Activated CD8-positive, alpha-beta T cell treated with anti-CD3 and anti-CD28 coated beads, Interleukin-2, amount 10 ng/mL, durations not matched to agents 7 days and 5 days (primary cell): ENCODE measurements at regions not wholly inside any gene's neighbourhood (a gene's known extent, or its start where the extent isn't known, plus 50 kb on each side); places are given as distances from the start of the nearest gene placed in this dataset.

Experiments used
- ATAC-seq: fragments of 150-1000 bp; cut with Tn5 transposase; one replicate; pipeline ENCODE4 v1.10.0; 2021; ENCODE audit warnings: moderate library complexity
- CTCF ChIA-PET: fragments of 350-600 bp; sonication (Branson Sonifier 250); formaldehyde crosslinking; loops from one replicate; lab custom pipeline; 2021; ENCODE audit warnings: antibody characterized with exemption; lab: Charles Lee
- POLR2A ChIA-PET: fragments of 350-600 bp; sonication (Branson Sonifier 250); formaldehyde crosslinking; loops from one replicate; lab custom pipeline; 2021; ENCODE audit warnings: antibody characterized with exemption; lab: Charles Lee
- DNase-seq: peaks from one replicate; pipeline ENCODE4 v3.0.0-alpha.2; 2020
- H3K27ac Mint-ChIP-seq: one replicate; pipeline ENCODE4 v1.8.0; 2021; ENCODE audit warnings: mild to moderate bottlenecking, mixed read lengths
- H3K27me3 Mint-ChIP-seq: one replicate; pipeline ENCODE4 v1.8.0; 2021; ENCODE audit warnings: low read depth, mixed read lengths
- H3K36me3 Mint-ChIP-seq: one replicate; pipeline ENCODE4 v1.8.0; 2021; ENCODE audit warnings: low read depth, mixed read lengths
- H3K4me1 Mint-ChIP-seq: one replicate; pipeline ENCODE4 v1.8.0; 2021; ENCODE audit warnings: low read depth, mixed read lengths
- H3K4me3 Mint-ChIP-seq: one replicate; pipeline ENCODE4 v1.8.0; 2021; ENCODE audit warnings: mild to moderate bottlenecking, mixed read lengths
- H3K9me3 Mint-ChIP-seq: one replicate; pipeline ENCODE4 v1.8.0; 2022; ENCODE audit warnings: mixed read lengths; ENCODE audit not compliant: insufficient read depth

DNA sequence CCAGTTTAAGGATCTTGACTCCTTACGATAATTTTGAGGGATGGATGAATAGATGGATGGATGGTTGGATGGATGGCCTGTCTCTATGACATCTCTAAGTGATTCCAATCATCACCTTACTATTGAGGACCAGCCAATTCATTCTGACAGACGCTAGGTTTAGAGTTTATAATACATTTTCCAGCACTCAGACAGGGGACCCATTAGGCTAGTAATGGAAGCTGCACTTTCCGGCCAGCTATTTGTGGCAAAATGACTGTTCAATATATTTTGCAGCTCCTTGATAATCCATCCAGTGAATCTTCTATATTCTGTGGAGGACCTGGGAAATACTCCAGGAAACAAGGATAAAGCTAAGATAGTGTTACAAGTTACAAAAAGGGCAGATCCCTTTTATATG lies 262.9 kb downstream of the TDRD15 start:
- ChIA-PET POLR2A (no interaction called here), CTCF (no interaction called here)
- H3K4me3 Mint-ChIP-seq, result no peak overlapping the region
- no peaks in the 10 kb centered on the region for H3K36me3 Mint-ChIP-seq
- DNase-seq (no peak), ATAC-seq (no peak)
- H3K27ac Mint-ChIP-seq, result no peak overlapping the region
- no peaks in the 10 kb centered on the region for H3K9me3 Mint-ChIP-seq
- H3K4me1 Mint-ChIP-seq, result no peaks in the 10 kb centered on the region
- H3K27me3 Mint-ChIP-seq, result no peaks in the 10 kb centered on the region

GRCh38 chr2:21392649-21393048 lies 268.9 kb downstream of the TDRD15 start:
- DNase-seq, result no peak
- Mint-ChIP-seq H3K27ac (no peak overlapping the region), H3K36me3 (no peaks in the 10 kb centered on the region), H3K4me3 (no peak overlapping the region), H3K27me3 (no peaks in the 10 kb centered on the region), H3K9me3 (no peaks in the 10 kb centered on the region), H3K4me1 (no peaks in the 10 kb centered on the region)
- no peak for ATAC-seq
- ChIA-PET POLR2A (no interaction called here), CTCF (no interaction called here)

GRCh38 chr2:21393173-21393572 lies 269.4 kb downstream of the TDRD15 start:
- Mint-ChIP-seq H3K4me3 (no peak overlapping the region), H3K4me1 (no peaks in the 10 kb centered on the region), H3K27ac (no peak overlapping the region), H3K36me3 (no peaks in the 10 kb centered on the region), H3K9me3 (no peaks in the 10 kb centered on the region), H3K27me3 (no peaks in the 10 kb centered on the region)
- ChIA-PET POLR2A (no interaction called here), CTCF (no interaction called here)
- DNase-seq (no peak), ATAC-seq (no peak)

DNA sequence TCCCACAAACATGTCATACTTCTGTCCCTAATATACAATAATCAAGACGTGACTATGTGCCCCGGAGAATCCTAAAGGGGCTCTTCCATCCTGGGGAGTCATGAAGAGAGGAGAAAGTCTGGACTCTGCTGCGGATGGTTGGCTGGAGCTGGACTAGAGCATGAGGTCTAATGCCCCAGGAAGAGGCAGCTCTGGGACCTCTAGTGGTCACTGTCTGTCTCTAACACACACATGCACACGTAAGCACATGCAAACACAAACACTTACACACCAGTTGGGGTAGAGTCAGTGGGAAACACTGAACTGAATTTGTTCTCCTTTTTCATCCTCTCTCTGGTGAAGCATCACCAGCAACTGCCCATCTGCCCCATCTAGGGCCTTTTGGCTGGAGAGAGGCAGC lies 271.6 kb downstream of the TDRD15 start:
- Mint-ChIP-seq H3K27me3 (no peaks in the 10 kb centered on the region), H3K4me3 (no peak overlapping the region), H3K27ac (no peak overlapping the region), H3K4me1 (no peaks in the 10 kb centered on the region), H3K9me3 (no peaks in the 10 kb centered on the region), H3K36me3 (no peaks in the 10 kb centered on the region)
- ChIA-PET CTCF (no interaction called here), POLR2A (no interaction called here)
- no peak for DNase-seq
- ATAC-seq, result no peak

- Mint-ChIP-seq H3K4me3 (no peak overlapping the region), H3K27ac (no peak overlapping the region), H3K9me3 (no peaks in the 10 kb centered on the region), H3K27me3 (no peaks in the 10 kb centered on the region), H3K36me3 (no peaks in the 10 kb centered on the region), H3K4me1 (no peaks in the 10 kb centered on the region)
- no peak for DNase-seq
- POLR2A ChIA-PET, result no interaction called here
- ATAC-seq, result no peak
- CTCF ChIA-PET, result no interaction called here
These were observed 272.5 kb downstream of the TDRD15 start for GRCh38 chr2:21396252-21396651.

DNA sequence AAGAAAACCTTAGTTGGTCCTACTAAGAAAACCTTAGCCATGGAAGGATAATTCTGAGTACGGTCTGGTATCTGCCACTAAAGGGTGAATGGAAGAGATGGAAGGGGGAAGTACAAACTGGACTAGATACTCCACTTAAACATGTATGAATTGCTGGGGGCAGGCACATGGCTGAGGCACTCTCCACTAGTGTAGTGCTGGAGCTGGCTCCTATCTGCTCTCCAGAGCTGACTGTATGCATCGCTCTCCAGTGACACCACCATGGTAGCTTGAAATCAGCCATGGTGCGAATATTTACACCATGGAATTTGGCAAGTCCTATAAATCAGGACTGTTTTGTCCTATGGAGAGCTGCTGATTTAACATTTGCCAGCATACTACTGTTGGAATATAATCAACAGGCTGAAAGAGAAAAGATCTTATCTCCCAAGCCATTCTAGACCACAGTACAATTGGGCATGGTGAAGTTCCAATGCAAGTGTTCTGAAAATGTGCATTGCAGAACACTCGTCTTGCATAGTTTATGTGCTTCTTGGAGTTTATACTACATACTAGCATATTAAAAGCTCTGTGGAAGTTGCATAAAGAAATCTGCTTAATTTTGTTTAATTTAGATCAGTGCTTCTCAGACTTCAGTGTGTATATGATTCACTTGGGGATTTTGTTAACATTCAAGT lies 277.4 kb downstream of the TDRD15 start:
- POLR2A ChIA-PET, result no interaction called here
- Mint-ChIP-seq H3K27me3 (no peaks in the 10 kb centered on the region), H3K4me3 (no peak overlapping the region), H3K27ac (no peak overlapping the region), H3K36me3 (no peaks in the 10 kb centered on the region), H3K9me3 (no peaks in the 10 kb centered on the region), H3K4me1 (no peaks in the 10 kb centered on the region)
- ATAC-seq (no peak), DNase-seq (no peak)
- CTCF ChIA-PET, result no interaction called here

GRCh38 chr2:21404137-21404536 lies 280.4 kb downstream of the TDRD15 start:
- no peak for DNase-seq
- Mint-ChIP-seq H3K9me3 (no peaks in the 10 kb centered on the region), H3K27me3 (no peaks in the 10 kb centered on the region), H3K27ac (no peak overlapping the region), H3K4me3 (no peak overlapping the region), H3K4me1 (no peaks in the 10 kb centered on the region), H3K36me3 (no peaks in the 10 kb centered on the region)
- no peak for ATAC-seq
- ChIA-PET POLR2A (no interaction called here), CTCF (no interaction called here)

DNA sequence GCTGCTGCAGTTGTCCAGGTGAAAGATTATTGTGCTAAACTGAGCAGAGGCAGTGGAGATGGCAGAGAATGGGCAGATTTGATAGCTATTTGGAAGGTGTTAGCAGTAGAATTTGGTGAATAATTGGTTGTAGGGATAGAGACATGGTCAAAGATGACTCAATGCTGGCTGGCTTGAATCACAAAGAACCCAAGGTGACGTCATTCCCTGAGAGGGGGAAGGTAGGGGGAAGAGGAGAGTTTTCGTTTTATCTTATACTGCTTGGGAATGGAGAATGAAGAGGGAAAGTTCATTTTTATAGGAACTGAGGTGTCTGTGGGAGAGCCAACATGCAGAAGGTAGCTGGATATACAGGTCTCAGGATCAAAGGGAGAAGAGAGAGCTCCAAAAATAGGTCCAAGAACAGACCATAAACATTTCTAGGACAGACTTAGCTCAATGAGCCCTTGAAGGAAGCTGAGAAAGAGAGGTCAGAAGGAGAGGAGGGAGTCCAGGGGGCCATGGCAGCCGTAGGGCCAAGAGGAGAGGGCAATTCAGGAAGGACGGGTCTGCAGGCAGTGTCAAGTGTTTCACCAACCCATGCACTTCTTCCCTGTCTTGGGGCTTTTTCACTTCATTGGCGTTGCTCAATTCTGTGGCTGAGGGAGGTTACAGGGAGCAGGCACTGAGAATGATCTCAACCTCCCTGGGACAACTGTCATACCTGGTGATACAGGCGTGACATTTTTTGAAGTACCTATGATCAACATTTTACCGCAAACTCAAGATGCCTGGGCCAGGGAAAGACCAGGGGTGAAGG lies 281.3 kb downstream of the TDRD15 start:
- Mint-ChIP-seq H3K4me3 (no peak overlapping the region), H3K27me3 (no peaks in the 10 kb centered on the region), H3K27ac (no peak overlapping the region), H3K36me3 (no peaks in the 10 kb centered on the region), H3K9me3 (no peaks in the 10 kb centered on the region), H3K4me1 (no peaks in the 10 kb centered on the region)
- ChIA-PET CTCF (no interaction called here), POLR2A (no interaction called here)
- ATAC-seq, result no peak
- no peak for DNase-seq

DNA sequence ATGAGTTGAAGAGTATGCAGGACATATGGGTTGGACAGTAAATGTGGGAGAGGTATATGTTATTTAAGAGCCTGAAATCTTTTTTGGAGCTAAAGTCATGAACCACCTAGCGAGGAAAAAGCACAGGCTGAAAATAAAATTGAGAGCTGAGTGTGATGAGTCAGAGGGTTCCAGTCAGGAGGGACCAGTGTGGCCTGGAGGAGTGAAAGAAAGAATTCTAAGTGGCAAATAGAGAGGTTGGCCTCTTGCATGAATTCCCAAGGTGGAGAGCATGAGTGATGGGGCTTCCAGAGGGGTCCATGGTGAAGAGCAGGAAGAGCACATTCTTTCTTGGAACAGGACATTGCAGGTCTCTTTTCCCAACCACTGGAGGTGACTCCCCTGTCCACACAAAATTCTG lies 282.6 kb downstream of the TDRD15 start:
- no peak for ATAC-seq
- Mint-ChIP-seq H3K36me3 (no peaks in the 10 kb centered on the region), H3K4me3 (no peak overlapping the region), H3K4me1 (no peaks in the 10 kb centered on the region), H3K27me3 (no peaks in the 10 kb centered on the region), H3K9me3 (no peaks in the 10 kb centered on the region), H3K27ac (no peak overlapping the region)
- POLR2A ChIA-PET, result no interaction called here
- no peak for DNase-seq
- CTCF ChIA-PET, result no interaction called here

GRCh38 chr2:21406911-21407310 lies 283.1 kb downstream of the TDRD15 start:
- Mint-ChIP-seq H3K27me3 (no peaks in the 10 kb centered on the region), H3K9me3 (no peaks in the 10 kb centered on the region), H3K4me1 (no peaks in the 10 kb centered on the region), H3K27ac (no peak overlapping the region), H3K4me3 (no peak overlapping the region), H3K36me3 (no peaks in the 10 kb centered on the region)
- ChIA-PET POLR2A (no interaction called here), CTCF (no interaction called here)
- DNase-seq, result no peak
- ATAC-seq, result no peak

- Mint-ChIP-seq H3K27me3 (no peaks in the 10 kb centered on the region), H3K27ac (no peak overlapping the region), H3K4me1 (no peaks in the 10 kb centered on the region), H3K4me3 (no peak overlapping the region), H3K9me3 (no peaks in the 10 kb centered on the region), H3K36me3 (no peaks in the 10 kb centered on the region)
- ATAC-seq (no peak), DNase-seq (no peak)
- CTCF ChIA-PET, result no interaction called here
- POLR2A ChIA-PET, result no interaction called here
These were observed 284.1 kb downstream of the TDRD15 start for GRCh38 chr2:21407851-21408250.

- Mint-ChIP-seq H3K9me3 (no peaks in the 10 kb centered on the region), H3K4me1 (no peaks in the 10 kb centered on the region), H3K27me3 (no peaks in the 10 kb centered on the region), H3K27ac (no peak overlapping the region), H3K4me3 (no peak overlapping the region), H3K36me3 (no peaks in the 10 kb centered on the region)
- DNase-seq, result no peak
- no peak for ATAC-seq
- POLR2A ChIA-PET, result no interaction called here
- CTCF ChIA-PET, result no interaction called here
These were observed 288.0 kb downstream of the TDRD15 start for GRCh38 chr2:21411741-21412140.
